K562 (cell line): ENCODE measurements at regions not wholly inside any gene's neighbourhood (a gene's known extent, or its start where the extent isn't known, plus 50 kb on each side); places are given as distances from the start of the nearest gene placed in this dataset.

Experiments
- POLR2B ChIP-seq: fragments of 450-650 bp; IDR thresholded peaks from 2 replicates; pipeline ENCODE4 v1.6.1; 2018; ENCODE audit warnings: low read depth; ENCODE audit not compliant: partially characterized antibody
- PRDM10 ChIP-seq: fragments of 450-650 bp; IDR thresholded peaks from 2 replicates; pipeline ENCODE4 v1.6.1; 2018; ENCODE audit not compliant: partially characterized antibody
- ZNF449 ChIP-seq: fragments of 250-450 bp; sonication (Bioruptor Pico); IDR thresholded peaks from 2 replicates; pipeline ENCODE4 v1.8.0; 2022; ENCODE audit warnings: moderate library complexity, mild to moderate bottlenecking, inconsistent platforms
- ZNF584 ChIP-seq: fragments of 200-800 bp; sonication (Bioruptor generic); IDR thresholded peaks from 2 replicates; pipeline ENCODE4 v1.6.1; 2016; ENCODE audit warnings: low read depth, mild to moderate bottlenecking, missing genetic modification characterization, missing compliant biosample characterization

DNA sequence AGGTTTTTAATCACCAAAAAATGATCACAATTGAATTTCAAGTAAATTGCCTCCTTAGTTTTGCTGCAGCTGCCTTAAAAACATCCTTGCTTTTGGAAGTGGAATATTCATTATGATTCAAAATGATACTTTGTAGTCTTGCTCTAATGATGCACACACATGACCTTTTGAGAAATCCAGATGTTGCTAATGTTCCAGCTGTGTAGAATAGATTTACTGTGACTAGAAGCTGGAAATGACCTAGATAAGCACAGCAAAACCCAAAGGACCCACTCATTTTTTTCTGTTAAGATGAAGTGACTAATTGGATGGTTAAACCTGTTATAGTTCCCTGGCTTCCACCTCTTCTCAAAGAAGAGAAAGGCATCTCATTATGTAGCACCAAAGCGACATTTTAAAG lies 64.6 kb upstream of the RALGPS2 start:
- TF ChIP-seq POLR2B (no peak), ZNF584 (CRISPR knock-in tag) (no peak), ZNF449 (CRISPR knock-in tag) (no peak), PRDM10 (no peak)
